ENCODE measurements at regions not wholly inside any gene's neighbourhood (a gene's known extent, or its start where the extent isn't known, plus 50 kb on each side); places are given as distances from the start of the nearest gene placed in this dataset.

DNA sequence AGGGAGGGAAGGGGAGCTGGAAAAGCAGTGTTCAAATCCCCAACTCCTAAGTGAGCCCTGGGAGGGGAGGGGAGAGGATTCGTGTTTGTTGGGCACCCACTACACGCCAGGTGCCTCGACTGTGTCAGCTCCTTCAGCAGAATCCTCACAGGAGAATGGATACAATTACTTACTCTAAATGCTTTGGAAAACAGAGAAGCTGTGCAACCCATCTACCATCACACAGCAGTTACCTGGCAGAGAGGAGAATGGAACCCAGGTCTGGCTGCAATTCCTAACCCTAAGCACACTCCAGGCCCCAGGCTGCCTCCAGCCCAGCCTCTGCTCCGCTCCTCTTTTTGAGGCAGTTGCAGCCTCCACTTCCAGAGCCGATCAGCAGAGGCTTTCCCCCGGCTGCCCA is 86.4 kb upstream of the PTPN1 start:
- TF ChIP-seq, protein P1, sequence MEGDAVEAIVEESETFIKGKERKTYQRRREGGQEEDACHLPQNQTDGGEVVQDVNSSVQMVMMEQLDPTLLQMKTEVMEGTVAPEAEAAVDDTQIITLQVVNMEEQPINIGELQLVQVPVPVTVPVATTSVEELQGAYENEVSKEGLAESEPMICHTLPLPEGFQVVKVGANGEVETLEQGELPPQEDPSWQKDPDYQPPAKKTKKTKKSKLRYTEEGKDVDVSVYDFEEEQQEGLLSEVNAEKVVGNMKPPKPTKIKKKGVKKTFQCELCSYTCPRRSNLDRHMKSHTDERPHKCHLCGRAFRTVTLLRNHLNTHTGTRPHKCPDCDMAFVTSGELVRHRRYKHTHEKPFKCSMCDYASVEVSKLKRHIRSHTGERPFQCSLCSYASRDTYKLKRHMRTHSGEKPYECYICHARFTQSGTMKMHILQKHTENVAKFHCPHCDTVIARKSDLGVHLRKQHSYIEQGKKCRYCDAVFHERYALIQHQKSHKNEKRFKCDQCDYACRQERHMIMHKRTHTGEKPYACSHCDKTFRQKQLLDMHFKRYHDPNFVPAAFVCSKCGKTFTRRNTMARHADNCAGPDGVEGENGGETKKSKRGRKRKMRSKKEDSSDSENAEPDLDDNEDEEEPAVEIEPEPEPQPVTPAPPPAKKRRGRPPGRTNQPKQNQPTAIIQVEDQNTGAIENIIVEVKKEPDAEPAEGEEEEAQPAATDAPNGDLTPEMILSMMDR (IDR thresholded peaks at IDR 0.05; ENCODE audit: low read length), result no peak
- TF ChIP-seq EZH2 (IDR thresholded peaks at IDR 0.05; ENCODE audit: borderline replicate concordance, low read length), result no peak
